ENCODE measurements at regions not wholly inside any gene's neighbourhood (a gene's known extent, or its start where the extent isn't known, plus 50 kb on each side); places are given as distances from the start of the nearest gene placed in this dataset.
"Not testable (repeated sequence)": the region's sequence is repeated elsewhere in the genome, so short reads cannot be mapped to it uniquely, and the experiment has no call there.

DNA sequence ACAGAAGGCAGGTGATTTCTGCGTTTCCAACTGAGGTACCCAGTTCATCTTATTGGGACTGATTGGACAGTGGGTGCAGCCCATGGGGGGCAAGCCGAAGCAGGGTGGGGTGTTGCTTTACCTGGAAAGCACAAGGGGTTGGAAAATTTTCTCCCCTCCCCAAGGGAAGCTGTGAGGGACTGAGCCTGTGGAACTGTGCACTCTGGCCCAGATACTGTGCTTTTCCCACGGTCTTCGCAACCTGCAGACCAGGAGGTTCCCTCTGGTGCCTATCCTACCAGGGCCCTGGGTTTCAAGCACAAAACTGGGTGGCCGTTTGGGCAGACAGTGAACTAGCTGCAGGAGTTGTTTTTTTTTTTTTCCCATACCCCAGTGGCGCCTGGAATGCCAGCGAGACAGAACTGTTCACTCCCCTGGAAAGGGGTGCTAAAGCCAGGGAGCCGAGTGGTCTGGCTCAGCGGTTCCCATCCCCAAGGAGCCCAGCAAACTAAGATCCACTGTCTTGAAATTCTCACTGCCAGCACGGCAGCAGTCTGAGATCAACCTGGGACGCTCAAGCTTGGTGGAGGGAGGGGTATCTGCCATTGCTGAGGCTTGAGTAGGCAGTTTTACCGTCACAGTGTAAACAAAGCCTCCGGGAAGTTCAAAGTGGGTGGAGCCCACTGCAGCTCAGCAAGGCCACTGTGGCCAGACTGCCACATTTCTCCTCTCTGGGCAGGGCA lies 97.2 kb downstream of the JRKL start:
- Histone ChIP-seq H3K4me1 (no peaks in the 10 kb centered on the region), H3K27me3 (no peaks in the 10 kb centered on the region), H3K9me3 (no peaks in the 10 kb centered on the region), H3K27ac (no peak overlapping the region), H3K36me3 (no peaks in the 10 kb centered on the region), H3K4me3 (no peak overlapping the region)
- ATAC-seq (no peak), DNase-seq (no peak)
- in situ Hi-C loops (cut with MboI; ENCODE audit: low sequenced_read_pairs in 4 of 4) = no loop called here
- no peak for TF ChIP-seq POLR2A (IDR thresholded peaks at IDR 0.05)
- TF ChIP-seq, protein P1, sequence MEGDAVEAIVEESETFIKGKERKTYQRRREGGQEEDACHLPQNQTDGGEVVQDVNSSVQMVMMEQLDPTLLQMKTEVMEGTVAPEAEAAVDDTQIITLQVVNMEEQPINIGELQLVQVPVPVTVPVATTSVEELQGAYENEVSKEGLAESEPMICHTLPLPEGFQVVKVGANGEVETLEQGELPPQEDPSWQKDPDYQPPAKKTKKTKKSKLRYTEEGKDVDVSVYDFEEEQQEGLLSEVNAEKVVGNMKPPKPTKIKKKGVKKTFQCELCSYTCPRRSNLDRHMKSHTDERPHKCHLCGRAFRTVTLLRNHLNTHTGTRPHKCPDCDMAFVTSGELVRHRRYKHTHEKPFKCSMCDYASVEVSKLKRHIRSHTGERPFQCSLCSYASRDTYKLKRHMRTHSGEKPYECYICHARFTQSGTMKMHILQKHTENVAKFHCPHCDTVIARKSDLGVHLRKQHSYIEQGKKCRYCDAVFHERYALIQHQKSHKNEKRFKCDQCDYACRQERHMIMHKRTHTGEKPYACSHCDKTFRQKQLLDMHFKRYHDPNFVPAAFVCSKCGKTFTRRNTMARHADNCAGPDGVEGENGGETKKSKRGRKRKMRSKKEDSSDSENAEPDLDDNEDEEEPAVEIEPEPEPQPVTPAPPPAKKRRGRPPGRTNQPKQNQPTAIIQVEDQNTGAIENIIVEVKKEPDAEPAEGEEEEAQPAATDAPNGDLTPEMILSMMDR (IDR thresholded peaks at IDR 0.05 in 4 of 5, conservative IDR thresholded peaks at IDR 0.05 in 1 of 5) = no peak
- intact Hi-C loops (cut with DNase I; ENCODE audit: low total_unique reads) = no loop called here

DNA sequence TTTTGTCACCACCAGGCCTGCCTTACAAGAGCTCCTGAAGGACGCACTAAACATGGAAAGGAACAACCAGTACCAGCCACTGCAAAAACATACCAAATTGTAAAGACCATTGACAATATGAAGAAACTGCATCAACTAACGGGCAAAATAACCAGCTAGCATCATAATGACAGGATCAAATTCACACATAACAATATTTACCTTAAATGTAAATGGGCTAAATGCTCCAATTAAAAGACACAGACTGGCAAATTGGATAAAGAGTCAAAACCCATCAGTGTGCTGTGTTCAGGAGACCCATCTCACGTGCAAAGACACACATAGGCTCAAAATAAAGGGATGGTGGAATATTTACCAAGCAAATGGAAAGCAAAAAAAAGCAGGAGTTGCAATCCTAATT lies 99.1 kb downstream of the JRKL start:
- H3K27ac ChIP-seq; DNase-seq; H3K4me1 ChIP-seq; intact Hi-C loops (cut with DNase I; ENCODE audit: low total_unique reads); ATAC-seq; H3K27me3 ChIP-seq; H3K36me3 ChIP-seq; H3K4me3 ChIP-seq; in situ Hi-C loops (cut with MboI; ENCODE audit: low sequenced_read_pairs in 4 of 4); H3K9me3 ChIP-seq: not testable (repeated sequence)

- Histone ChIP-seq H3K27ac (no peak overlapping the region), H3K9me3 (no peaks in the 10 kb centered on the region), H3K36me3 (no peaks in the 10 kb centered on the region), H3K4me3 (no peak overlapping the region), H3K4me1 (no peaks in the 10 kb centered on the region), H3K27me3 (no peaks in the 10 kb centered on the region)
- TF ChIP-seq, protein P1 (IDR thresholded peaks at IDR 0.05 in 4 of 5, conservative IDR thresholded peaks at IDR 0.05 in 1 of 5) = no peak
- TF ChIP-seq POLR2A (IDR thresholded peaks at IDR 0.05) = no peak
- intact Hi-C loops (cut with DNase I; ENCODE audit: low total_unique reads) = no loop called here
- DNase-seq (no peak), ATAC-seq (no peak)
- in situ Hi-C loops (cut with MboI; ENCODE audit: low sequenced_read_pairs in 4 of 4) = no loop called here
Observed at GRCh38 chr11:96500440-96500839, 110.6 kb downstream of the JRKL start.

GRCh38 chr11:96506041-96506440 lies 116.2 kb downstream of the JRKL start:
- no peaks in the 10 kb centered on the region for H3K27me3 ChIP-seq
- ATAC-seq (no peak), DNase-seq (no peak)
- intact Hi-C loops (cut with DNase I; ENCODE audit: low total_unique reads) = no loop called here
- TF ChIP-seq, protein P1 (IDR thresholded peaks at IDR 0.05 in 4 of 5, conservative IDR thresholded peaks at IDR 0.05 in 1 of 5) = no peak
- no peak for TF ChIP-seq POLR2A (IDR thresholded peaks at IDR 0.05)
- H3K27ac ChIP-seq = no peak overlapping the region
- H3K4me1 ChIP-seq = no peaks in the 10 kb centered on the region
- H3K4me3 ChIP-seq = no peak overlapping the region
- in situ Hi-C loops (cut with MboI; ENCODE audit: low sequenced_read_pairs in 4 of 4) = no loop called here
- no peaks in the 10 kb centered on the region for H3K9me3 ChIP-seq
- H3K36me3 ChIP-seq = no peaks in the 10 kb centered on the region

DNA sequence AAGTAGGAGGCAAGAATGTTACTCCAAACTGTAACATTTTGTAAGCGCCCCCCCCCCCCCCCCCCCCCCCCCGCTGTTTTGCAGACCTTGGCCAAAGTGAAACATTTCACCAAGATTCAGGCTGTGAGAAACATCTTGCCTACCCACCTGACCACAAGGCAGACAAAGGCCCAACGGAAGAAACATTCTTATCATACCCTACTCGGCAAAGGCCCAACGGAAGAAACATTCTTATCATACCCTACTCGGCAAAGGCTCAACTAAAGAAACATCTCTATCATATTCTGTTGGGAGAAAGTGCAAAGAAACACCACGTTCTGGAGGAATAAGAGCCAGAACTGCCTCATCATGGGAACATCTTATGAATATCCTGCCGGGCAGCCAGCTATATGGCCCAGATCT lies 117.1 kb downstream of the JRKL start:
- TF ChIP-seq POLR2A (IDR thresholded peaks at IDR 0.05) = no peak
- TF ChIP-seq, protein P1 (IDR thresholded peaks at IDR 0.05 in 4 of 5, conservative IDR thresholded peaks at IDR 0.05 in 1 of 5) = no peak
- intact Hi-C loops (cut with DNase I; ENCODE audit: low total_unique reads) = no loop called here
- ATAC-seq (no peak), DNase-seq (no peak)
- H3K4me1 ChIP-seq = no peaks in the 10 kb centered on the region
- no peak overlapping the region for H3K4me3 ChIP-seq
- in situ Hi-C loops (cut with MboI; ENCODE audit: low sequenced_read_pairs in 4 of 4) = no loop called here
- H3K36me3 ChIP-seq = no peaks in the 10 kb centered on the region
- no peak overlapping the region for H3K27ac ChIP-seq
- no peaks in the 10 kb centered on the region for H3K9me3 ChIP-seq
- H3K27me3 ChIP-seq = no peaks in the 10 kb centered on the region

All from gastrocnemius medialis (tissue), 4 donors.